C4-2B (cell line): ENCODE measurements at regions not wholly inside any gene's neighbourhood (a gene's known extent, or its start where the extent isn't known, plus 50 kb on each side); places are given as distances from the start of the nearest gene placed in this dataset.
A peak's percentile ranks its signal among the peaks of the same experiment; 100 is the strongest.

Source experiments
- H3K27ac ChIP-seq: fragments of 450-650 bp; 2 replicates; pipeline ENCODE4 v1.5.1; 2017
- CTCF ChIP-seq: fragments of 450-650 bp; conservative IDR thresholded peaks from 2 replicates; pipeline ENCODE4 v1.5.1; 2017; ENCODE audit warnings: mild to moderate bottlenecking
- ZFX ChIP-seq: fragments of 450-650 bp; IDR thresholded peaks from 2 replicates; pipeline ENCODE4 v1.6.1; 2017

GRCh38 chr11:42777776-42778175, 534.0 kb upstream of the API5 start:
- TF ChIP-seq CTCF (no peak), ZFX (no peak)
- no peak overlapping the region for H3K27ac ChIP-seq

- H3K27ac ChIP-seq: no peak overlapping the region
- no peak for TF ChIP-seq ZFX
- TF ChIP-seq CTCF: 0 out of 2 replicates have a peak, but pooled peaks have one; percentile 11
These were observed 533.6 kb upstream of the API5 start for GRCh38 chr11:42778193-42778592.

- TF ChIP-seq ZFX (no peak), CTCF (no peak)
These were observed 532.2 kb upstream of the API5 start for GRCh38 chr11:42779555-42779954.

GRCh38 chr11:42786981-42787380, 524.8 kb upstream of the API5 start:
- no peak for TF ChIP-seq CTCF
- no peak for TF ChIP-seq ZFX
- no peak overlapping the region for H3K27ac ChIP-seq

More at GRCh38 chr11:42779555-42779954, 532.2 kb upstream of the API5 start:
- no peak overlapping the region for H3K27ac ChIP-seq

- H3K27ac ChIP-seq: peak overlapping the region; percentile 57; the same call in 1 of the 2 replicates
These were observed 516.3 kb upstream of the API5 start for GRCh38 chr11:42795483-42795882.

- H3K27ac ChIP-seq: no peak overlapping the region
- TF ChIP-seq CTCF (no peak), ZFX (no peak)
These were observed 511.8 kb upstream of the API5 start for GRCh38 chr11:42800041-42800440.

- TF ChIP-seq CTCF (no peak), ZFX (no peak)
- no peak overlapping the region for H3K27ac ChIP-seq
These were observed 509.4 kb upstream of the API5 start for GRCh38 chr11:42802201-42802899.

GRCh38 chr11:42806191-42806590, 505.6 kb upstream of the API5 start:
- TF ChIP-seq CTCF (no peak), ZFX (no peak)
- no peak overlapping the region for H3K27ac ChIP-seq
